GM20000 (cell line): ENCODE measurements at regions not wholly inside any gene's neighbourhood (a gene's known extent, or its start where the extent isn't known, plus 50 kb on each side); places are given as distances from the start of the nearest gene placed in this dataset.
"Not testable (repeated sequence)": the region's sequence is repeated elsewhere in the genome, so short reads cannot be mapped to it uniquely, and the experiment has no call there.

Experiments used
- DNase-seq: peaks from one replicate; pipeline ENCODE4 v3.0.0; 2012; ENCODE audit warnings: low spot score
- TF ChIP-seq, protein P1 (sequence below): IDR thresholded peaks from 2 replicates; pipeline ENCODE4 v1.5.1; 2012; ENCODE audit warnings: mild to moderate bottlenecking, control low read depth; ENCODE audit errors: extremely low read depth, missing control alignments

DNA sequence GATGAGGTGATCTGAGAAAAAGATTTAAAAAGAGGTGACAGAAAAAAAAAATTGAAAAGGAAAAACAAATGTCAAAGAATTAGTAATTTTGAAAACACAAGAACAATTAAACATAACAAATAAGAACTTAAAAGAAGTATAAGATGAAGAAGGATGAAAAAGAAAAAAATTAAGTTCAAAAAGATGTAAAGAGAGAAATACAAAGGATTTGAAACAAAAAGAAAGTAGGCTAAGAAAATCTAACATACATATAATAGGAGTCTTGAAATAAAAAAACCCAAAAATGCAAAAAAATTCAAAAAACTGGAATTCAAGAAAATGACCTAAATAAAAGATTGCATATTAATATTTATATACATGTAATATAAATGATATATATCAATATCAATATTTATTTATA is 949.2 kb downstream of the MCTP2 start:
- TF ChIP-seq, protein P1, sequence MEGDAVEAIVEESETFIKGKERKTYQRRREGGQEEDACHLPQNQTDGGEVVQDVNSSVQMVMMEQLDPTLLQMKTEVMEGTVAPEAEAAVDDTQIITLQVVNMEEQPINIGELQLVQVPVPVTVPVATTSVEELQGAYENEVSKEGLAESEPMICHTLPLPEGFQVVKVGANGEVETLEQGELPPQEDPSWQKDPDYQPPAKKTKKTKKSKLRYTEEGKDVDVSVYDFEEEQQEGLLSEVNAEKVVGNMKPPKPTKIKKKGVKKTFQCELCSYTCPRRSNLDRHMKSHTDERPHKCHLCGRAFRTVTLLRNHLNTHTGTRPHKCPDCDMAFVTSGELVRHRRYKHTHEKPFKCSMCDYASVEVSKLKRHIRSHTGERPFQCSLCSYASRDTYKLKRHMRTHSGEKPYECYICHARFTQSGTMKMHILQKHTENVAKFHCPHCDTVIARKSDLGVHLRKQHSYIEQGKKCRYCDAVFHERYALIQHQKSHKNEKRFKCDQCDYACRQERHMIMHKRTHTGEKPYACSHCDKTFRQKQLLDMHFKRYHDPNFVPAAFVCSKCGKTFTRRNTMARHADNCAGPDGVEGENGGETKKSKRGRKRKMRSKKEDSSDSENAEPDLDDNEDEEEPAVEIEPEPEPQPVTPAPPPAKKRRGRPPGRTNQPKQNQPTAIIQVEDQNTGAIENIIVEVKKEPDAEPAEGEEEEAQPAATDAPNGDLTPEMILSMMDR = no peak
- no peak for DNase-seq

DNA sequence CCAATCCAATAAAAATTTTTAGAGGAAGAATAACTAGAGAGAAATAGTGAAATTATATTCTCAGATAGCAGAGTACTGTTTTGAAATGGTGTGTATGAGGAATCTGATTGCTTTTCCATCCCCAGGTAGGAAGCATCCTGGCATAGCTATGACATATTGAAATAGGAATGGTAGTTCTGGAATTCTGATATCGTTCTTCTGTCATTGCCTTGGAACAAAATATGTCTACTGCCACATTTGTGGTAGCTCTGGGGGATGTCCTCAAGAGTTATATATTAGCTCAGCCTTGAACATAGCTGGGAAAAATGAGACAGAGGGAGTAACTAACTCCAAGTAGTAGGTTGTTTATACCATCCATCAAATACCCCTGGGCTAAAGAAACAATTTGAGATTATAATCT is 950.7 kb downstream of the MCTP2 start:
- TF ChIP-seq, protein P1 = no peak
- no peak for DNase-seq

DNA sequence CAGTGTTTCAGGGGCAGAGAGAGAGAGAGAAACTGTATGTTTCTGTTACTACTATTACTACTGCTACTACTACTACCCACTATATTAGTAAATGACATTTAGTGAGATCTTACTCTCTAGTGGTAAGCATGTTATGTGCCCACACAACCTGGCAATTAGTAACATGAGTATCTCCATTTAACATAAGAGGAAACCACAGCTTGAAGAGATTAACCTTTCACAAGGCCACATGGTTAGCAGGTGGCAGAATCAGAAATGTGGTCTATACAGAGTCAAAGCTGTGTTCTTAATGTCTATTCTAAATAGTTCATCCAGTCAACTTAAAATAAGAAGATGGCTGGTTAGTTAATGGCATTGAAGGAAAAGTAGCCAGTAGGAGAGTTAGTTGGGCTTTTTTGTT is 961.6 kb downstream of the MCTP2 start:
- TF ChIP-seq, protein P1 = no peak
- no peak for DNase-seq

DNA sequence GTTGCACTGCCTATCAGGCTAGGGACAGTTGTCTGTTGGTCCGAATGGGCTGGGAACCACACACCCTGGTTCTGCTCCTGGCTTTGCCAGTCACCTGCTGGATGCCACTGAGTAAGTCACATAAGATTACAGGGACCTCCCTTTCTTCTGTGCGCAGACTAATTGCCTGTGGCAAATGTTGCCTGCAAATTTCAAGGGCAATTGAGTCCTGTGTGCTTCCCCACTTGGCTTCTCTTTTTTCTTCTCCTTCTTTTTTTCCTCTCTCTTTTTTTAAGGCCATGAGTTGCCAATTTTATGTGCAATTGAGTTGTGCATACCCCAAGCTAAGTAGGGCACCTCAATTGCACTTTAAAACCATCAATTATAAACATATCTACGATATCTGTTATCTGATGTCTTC is 963.4 kb downstream of the MCTP2 start:
- TF ChIP-seq, protein P1 = no peak
- DNase-seq = no peak

DNA sequence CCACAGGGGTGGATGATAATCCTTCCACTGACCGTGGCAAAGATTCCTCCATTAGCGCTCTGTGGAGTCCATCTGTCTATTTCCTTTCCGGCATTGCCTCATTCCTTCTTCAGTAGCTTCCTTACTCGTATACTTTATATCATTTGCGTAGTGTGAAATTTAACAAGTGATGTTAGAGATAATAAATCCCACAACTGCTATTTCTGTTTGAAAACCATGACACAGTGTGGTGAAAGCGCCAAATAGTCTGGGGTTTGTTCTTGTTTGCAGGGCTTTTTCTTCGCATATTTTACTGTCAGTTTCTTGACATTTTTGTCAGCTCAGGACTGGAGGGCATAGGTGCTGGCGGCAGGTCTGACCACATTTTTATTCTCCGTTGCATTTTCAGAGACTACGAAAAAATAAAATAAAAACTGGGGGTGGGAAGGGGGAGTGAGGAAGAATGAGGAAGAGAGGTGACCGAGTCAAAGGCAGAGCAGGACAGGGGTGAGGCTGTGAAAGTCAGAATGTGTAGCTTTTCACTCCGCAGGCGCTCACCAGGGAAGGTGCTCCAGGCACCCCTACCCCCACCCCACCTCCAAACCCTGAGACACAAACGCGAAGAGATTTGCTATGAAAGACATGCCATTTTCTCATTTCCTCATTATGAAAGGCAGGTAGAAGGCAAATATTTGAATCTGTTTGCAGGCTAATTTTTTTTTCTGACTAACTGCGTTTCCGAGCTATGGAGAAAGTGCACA is 965.0 kb downstream of the MCTP2 start:
- no peak for DNase-seq
- TF ChIP-seq, protein P1 = no peak

- TF ChIP-seq, protein P1 = no peak
These were observed 971.4 kb downstream of the MCTP2 start for GRCh38 chr15:95202569-95203349.

GRCh38 chr15:95205077-95205476 is 973.7 kb downstream of the MCTP2 start:
- TF ChIP-seq, protein P1 = no peak
- DNase-seq = no peak

More at GRCh38 chr15:95202569-95203349, 971.4 kb downstream of the MCTP2 start:
- no peak for DNase-seq

- not testable (repeated sequence) for DNase-seq
These were observed 974.5 kb downstream of the MCTP2 start for GRCh38 chr15:95205830-95206229.
